Loucy (cell line): ENCODE measurements at regions not wholly inside any gene's neighbourhood (a gene's known extent, or its start where the extent isn't known, plus 50 kb on each side); places are given as distances from the start of the nearest gene placed in this dataset.

ENCODE experiments used
- CTCF ChIP-seq: fragments of 200-600 bp; sonication (generic); conservative IDR thresholded peaks from 2 replicates; pipeline ENCODE4 v1.5.1; 2014; ENCODE audit warnings: mild to moderate bottlenecking, antibody characterized with exemption, low read length
- EZH2phosphoT487 ChIP-seq: fragments of 200-600 bp; IDR thresholded peaks from 2 replicates; pipeline ENCODE4 v1.6.1; 2018; ENCODE audit warnings: antibody characterized with exemption, mild to moderate bottlenecking, moderate library complexity, borderline replicate concordance

- no peak for TF ChIP-seq CTCF
- no peak for TF ChIP-seq EZH2phosphoT487
Measured at GRCh38 chr12:131499864-131500190, 211.1 kb upstream of the SFSWAP start.
